Suprapubic skin (tissue), 3 donors: ENCODE measurements at regions not wholly inside any gene's neighbourhood (a gene's known extent, or its start where the extent isn't known, plus 50 kb on each side); places are given as distances from the start of the nearest gene placed in this dataset.

Source experiments
- EP300 ChIP-seq: sonication (generic); formaldehyde crosslinking; IDR thresholded peaks from one replicate; pipeline ENCODE4 v1.6.1; 2017; ENCODE audit warnings: antibody characterized with exemption
- TF ChIP-seq, protein P1 (sequence below), 2 donors: fragments of 200-600 bp in 1 of 2; fragments of 450-650 bp in 1 of 2; sonication (generic) in 1 of 2; IDR thresholded peaks; one replicate each; pipeline ENCODE4 v1.5.1; 2016 to 2019; ENCODE audit warnings: antibody characterized with exemption in 2 of 2, mild to moderate bottlenecking in 1 of 2, moderate library complexity in 1 of 2

GRCh38 chr17:73940511-73940910, 263.0 kb upstream of the RPL38 start:
- TF ChIP-seq, protein P1, sequence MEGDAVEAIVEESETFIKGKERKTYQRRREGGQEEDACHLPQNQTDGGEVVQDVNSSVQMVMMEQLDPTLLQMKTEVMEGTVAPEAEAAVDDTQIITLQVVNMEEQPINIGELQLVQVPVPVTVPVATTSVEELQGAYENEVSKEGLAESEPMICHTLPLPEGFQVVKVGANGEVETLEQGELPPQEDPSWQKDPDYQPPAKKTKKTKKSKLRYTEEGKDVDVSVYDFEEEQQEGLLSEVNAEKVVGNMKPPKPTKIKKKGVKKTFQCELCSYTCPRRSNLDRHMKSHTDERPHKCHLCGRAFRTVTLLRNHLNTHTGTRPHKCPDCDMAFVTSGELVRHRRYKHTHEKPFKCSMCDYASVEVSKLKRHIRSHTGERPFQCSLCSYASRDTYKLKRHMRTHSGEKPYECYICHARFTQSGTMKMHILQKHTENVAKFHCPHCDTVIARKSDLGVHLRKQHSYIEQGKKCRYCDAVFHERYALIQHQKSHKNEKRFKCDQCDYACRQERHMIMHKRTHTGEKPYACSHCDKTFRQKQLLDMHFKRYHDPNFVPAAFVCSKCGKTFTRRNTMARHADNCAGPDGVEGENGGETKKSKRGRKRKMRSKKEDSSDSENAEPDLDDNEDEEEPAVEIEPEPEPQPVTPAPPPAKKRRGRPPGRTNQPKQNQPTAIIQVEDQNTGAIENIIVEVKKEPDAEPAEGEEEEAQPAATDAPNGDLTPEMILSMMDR (IDR thresholded peaks at IDR 0.05), result no peak
- no peak for TF ChIP-seq EP300
